RPMI8226 (cell line): ENCODE measurements at regions not wholly inside any gene's neighbourhood (a gene's known extent, or its start where the extent isn't known, plus 50 kb on each side); places are given as distances from the start of the nearest gene placed in this dataset.
"Not testable (repeated sequence)": the region's sequence is repeated elsewhere in the genome, so short reads cannot be mapped to it uniquely, and the experiment has no call there.

Source experiments
- DNase-seq: peaks from one replicate; pipeline ENCODE4 v3.0.0-alpha.2; 2015

DNA sequence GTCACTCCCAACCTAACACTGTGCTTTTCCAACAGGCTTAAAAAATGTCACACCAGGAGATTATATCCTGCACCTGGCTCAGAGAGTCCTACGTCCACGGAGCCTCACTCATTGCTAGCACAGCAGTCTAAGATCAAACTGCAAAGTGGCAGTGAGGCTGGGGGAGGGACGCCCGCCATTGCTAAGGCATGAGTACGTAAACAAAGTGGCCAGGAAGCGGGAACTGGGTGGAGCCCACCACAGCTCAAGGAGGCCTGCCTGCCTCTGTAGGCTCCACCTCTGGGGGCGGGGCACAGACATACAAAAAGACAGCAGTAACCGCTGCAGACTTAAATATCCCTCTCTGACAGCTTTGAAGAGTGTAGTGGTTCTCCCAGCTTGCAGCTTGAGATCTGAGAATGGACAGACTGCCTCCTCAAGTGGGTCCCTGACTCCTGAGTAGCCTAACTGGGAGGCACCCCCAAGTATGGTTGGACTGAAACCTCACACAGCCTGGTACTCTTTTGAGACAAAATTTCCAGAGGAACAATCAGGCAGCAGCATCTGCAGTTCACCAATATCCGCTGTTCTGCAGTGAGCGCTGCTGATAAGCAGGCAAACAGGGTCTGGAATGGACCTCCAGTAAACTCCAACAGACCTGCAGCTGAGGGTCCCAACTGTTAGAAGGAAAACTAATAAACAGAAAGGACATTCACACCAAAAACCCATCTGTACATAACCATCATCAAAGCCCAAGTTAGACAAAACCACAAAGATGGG is 2986.4 kb upstream of the OR11H1 start:
- peak; percentile 4 for DNase-seq

DNA sequence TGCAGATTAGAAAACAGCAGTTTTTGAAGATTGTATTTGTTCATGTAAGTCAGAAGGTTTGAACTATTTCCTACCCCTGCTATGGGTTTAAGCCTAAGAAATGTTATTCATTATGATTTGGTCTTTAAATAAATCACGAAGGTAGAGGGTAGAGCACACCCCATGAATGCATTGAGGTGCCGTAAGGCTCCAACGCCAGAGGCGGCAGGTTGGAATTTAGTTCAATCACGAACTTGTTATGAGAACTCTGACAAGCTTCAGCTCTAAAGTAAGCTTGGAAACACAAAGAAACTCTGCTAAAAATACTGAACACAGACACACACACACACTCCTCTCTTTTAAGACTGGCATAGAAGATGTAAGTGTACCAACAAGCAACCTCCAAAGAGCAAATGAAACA is 2974.6 kb upstream of the OR11H1 start:
- DNase-seq: peak; percentile 1

- not testable (repeated sequence) for DNase-seq
Measured at GRCh38 chr22:12554648-12555192, 2973.3 kb upstream of the OR11H1 start.

DNA sequence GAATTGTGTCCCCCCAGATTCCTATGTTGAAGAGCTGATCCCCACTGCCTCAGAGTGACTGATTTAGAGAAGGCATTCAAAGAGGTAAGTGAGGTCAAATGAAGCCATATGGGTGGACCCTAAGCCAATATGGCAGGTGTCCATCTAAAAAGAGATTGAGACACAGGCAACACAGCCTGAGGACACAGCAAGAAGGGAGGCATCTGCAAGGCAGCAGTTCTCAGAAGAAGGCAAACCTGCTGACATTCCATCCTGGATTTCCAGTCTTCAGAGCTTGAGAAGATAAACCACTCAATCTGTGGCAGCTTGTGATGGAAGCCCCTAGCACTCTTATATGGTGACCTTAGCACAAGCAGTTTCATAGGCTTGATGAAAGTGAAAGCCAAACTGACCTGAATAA is 2956.5 kb upstream of the OR11H1 start:
- DNase-seq: not testable (repeated sequence)

DNA sequence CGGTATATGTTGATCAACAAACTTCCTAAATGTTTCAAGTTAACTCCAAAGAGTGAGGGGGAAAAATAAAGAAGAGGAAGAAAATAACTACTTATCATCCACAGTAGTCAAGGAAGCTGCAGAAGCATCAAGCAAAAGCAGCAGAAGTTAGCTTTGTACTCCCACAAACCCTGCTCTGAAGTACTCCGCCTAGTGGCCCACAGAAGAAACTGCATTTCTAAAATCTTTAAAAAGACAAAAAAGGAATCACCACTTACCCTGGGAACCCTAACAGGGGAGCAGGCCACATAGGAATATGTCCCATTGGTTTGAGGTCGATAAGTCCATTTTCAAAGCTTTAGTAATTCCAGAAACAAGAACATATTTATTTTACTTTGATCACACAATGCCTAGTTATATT is 2948.3 kb upstream of the OR11H1 start:
- not testable (repeated sequence) for DNase-seq

- not testable (repeated sequence) for DNase-seq
Measured at GRCh38 chr22:12584457-12584856, 2943.5 kb upstream of the OR11H1 start.

- not testable (repeated sequence) for DNase-seq
Measured at GRCh38 chr22:12584874-12585273, 2943.1 kb upstream of the OR11H1 start.

DNA sequence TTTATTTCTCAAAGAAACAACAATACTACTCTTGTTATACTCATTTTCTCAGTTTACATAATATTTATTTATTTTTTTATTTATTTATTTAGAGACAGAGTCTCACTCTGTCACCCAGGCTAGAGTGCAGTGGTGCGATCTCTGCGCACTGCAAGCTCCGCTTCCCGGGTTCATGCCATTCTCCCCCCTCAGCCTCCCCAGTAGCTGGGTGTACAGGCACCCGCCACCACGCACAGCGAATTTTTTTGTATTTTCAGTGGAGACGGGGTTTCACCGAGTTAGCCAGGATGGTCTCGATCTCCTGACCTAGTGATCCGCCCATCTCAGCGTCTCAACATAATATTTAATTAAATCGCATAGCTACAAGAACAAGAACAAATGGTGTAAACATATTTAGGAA is 2932.3 kb upstream of the OR11H1 start:
- not testable (repeated sequence) for DNase-seq

DNA sequence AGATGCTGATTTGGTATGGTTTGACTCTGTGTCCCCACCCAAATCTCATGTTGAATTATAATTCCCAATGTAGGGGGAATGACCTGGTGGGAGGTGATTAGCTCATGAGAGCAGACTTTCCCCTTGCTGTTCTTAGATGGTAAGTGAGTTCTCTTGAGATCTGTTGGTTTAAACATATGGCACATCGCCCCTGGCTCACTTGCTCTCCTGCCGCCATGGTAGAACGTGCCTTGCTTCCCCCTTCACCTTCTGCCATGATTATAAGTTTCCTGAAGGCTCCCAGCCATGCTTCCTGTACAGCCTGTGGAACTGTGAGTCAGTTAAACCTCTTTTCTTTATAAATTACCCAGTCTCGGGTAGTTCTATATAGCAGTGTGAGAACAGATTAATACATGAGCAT is 2930.2 kb upstream of the OR11H1 start:
- not testable (repeated sequence) for DNase-seq

GRCh38 chr22:12601510-12601869 is 2926.5 kb upstream of the OR11H1 start:
- not testable (repeated sequence) for DNase-seq

GRCh38 chr22:12601870-12602779 is 2925.9 kb upstream of the OR11H1 start:
- peak; percentile 88 for DNase-seq

DNA sequence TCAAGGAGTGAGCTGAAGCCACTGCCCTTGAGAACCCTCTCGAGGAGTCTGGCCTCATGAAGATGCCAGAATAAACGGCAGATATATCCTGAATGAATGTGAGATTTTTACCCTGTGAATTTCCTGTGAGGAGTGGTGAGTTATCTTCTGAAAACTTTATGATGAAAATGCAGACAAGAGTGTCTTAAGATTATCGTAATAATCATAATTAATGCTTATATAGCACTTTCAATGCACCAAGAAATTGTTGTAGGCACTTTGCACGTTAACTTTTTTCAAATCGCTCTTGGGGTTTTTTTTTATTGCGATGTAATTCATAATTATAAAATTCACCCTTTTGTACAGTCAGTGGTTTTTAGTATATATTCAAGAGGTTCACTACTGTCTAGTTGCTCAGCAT is 2924.6 kb upstream of the OR11H1 start:
- not testable (repeated sequence) for DNase-seq

GRCh38 chr22:12603833-12604232 is 2924.2 kb upstream of the OR11H1 start:
- not testable (repeated sequence) for DNase-seq

DNA sequence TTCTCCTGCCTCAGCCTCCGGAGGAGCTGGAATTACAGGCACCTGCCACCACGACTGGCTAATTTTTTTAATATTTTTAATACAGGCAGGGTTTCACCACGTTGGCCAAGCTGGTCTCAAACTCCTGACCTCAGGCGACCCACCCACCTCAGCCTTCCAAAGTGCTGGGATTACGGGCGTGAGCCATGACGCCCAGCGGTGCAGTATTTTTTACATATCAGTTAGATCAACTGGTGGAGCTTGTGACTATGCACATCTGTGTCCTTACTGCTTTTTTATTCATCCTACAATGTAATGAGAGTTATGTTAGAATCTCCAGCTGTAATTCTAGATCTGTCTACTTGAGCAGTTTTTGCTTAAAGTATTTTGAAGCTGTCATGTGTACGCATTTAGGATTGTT is 2919.5 kb upstream of the OR11H1 start:
- not testable (repeated sequence) for DNase-seq

DNA sequence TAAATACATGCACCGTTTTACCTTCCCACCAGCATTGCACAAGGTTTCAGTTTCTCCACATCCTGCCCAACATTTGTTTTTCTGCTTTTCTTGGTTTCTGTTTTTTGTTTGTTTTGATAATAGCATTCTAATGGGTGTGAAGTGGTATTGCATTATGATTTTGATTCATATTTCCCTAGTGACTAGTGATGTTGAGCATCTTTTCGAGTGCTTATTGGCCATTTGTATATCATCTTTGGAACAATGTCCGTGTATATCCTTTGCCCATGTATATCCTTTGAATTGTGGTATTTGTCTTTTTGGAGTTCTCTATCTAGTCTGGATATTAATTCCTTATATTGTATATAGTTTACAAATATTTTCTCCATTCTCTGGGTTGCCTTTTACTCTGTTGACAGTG is 2914.8 kb upstream of the OR11H1 start:
- DNase-seq: no peak

GRCh38 chr22:12613907-12614306 is 2914.1 kb upstream of the OR11H1 start:
- not testable (repeated sequence) for DNase-seq

DNA sequence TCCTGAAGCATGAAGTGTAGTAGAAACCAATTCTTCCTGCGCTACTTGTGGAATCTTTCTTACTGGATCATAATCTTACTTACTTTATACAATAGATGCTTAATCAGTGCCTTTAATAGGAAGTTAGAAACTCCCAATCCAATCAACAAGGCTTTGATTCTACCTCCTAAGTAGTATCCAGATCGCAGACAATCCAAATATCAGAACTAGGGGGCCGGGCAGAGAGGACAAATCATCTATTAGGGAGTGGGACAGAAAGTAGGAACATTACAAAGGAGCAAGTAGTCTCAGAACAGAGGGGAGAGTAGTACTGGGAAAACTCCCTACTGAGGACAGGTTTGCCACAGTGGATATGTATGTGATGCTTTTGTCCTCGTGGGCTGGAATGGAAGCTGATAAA is 2901.1 kb upstream of the OR11H1 start:
- not testable (repeated sequence) for DNase-seq

GRCh38 chr22:12629815-12630214 is 2898.2 kb upstream of the OR11H1 start:
- DNase-seq: not testable (repeated sequence)

DNA sequence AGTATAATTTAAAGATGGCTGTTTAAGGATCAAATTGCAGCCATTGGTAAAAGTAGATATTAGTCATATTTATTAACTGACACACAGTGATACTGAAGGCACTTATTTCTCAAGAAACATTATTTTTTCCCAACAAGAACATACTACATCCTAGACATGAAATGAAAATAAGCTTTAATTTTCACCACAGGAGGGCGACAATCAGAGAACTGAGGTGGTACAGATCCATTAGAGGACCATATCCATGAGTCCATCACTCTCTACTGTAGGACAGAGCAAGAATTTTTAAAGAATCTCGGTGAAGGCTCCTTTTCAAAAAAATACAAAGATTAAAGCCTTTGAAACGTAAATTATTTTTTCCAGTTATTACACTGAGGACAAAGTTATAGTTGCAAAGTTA is 2897.0 kb upstream of the OR11H1 start:
- DNase-seq: peak; percentile 39

DNA sequence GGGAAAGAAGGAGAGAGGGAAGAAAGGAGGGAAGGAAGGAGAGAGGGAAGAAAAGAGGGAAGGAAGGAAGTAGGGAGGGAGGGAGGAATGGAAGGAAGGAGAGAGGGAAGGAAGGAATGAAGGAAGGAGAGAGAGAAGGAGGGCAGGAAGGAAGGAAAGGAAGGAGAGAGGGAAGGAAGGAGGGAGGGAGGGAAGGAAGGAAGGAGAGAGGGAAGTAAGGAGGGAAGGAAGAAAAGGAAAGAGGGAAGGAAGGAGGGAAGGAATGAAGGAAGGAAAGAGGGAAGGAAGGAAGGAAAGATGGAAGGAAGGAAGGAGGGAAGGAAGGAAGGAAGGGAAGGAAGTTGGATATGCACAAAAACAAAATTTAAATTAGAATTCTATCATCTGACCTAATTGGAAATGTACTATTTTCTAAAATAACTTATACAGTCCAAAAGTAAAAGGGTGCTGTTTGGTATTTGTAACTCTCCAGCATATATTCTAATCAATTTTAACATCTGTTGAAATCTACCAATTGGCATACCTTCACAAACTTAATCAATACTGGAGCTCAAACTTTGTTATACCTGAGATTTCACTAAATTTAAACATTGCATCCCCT is 2890.3 kb upstream of the OR11H1 start:
- not testable (repeated sequence) for DNase-seq

GRCh38 chr22:12638319-12638718 is 2889.7 kb upstream of the OR11H1 start:
- DNase-seq: not testable (repeated sequence)
